ENCODE measurements at regions not wholly inside any gene's neighbourhood (a gene's known extent, or its start where the extent isn't known, plus 50 kb on each side); places are given as distances from the start of the nearest gene placed in this dataset.

- no peak for TF ChIP-seq CTCF (IDR thresholded peaks at IDR 0.05)
- TF ChIP-seq POLR2A (IDR thresholded peaks at IDR 0.05): no peak
Measured at GRCh38 chr1:182147136-182147820, 85.8 kb upstream of the ZNF648 start.

All from lower leg skin (tissue), 3 donors.